G401.6 (cell line): ENCODE measurements at regions not wholly inside any gene's neighbourhood (a gene's known extent, or its start where the extent isn't known, plus 50 kb on each side); places are given as distances from the start of the nearest gene placed in this dataset.

Source experiments
- FAIRE-seq: peaks from 2 replicates; lab custom pipeline; 2012; peaks lifted over from hg19 to GRCh38; lab: Jason Lieb, UNC

DNA sequence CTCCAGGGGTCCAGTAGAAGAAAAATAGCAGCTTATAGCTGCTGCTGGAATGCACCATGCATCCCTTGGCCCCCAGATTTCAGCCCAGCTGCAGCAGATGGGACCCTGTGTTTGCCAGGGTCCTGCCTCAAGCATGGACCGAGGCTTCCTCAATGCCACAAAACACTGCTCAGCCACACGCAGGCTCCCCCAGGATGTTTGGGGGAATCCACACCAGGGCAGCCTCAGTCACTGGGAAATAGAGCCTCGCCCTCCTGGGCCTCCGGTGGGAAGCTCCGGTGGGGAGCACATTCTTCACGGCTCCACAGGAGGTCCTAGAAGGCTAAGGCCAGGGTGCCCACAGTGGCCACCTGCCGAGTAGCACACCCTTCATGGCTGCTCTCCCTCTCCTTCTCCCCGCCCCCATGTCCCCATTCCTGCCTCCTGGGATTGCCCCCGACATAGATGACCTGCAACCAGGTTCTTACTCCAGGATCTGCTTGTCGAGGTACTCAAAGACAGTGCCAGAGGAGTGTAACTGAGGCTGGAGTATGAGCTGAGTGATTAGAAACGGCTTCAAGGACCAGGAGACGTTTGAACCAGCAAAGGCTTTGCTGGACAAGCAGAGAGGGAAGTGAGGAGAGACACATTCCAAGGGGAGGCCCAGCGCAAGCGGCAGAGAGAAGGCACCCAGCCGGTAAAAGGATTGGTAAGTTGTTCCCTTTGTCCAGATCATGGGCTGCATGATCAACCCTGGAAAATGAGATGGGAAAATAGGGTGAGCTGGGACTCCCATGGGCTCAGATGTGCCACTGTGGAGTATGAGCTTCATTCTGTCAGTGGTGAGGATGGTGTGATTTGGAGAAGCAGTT, 110.7 kb upstream of the UQCRFS1 start:
- FAIRE-seq, result no peak

DNA sequence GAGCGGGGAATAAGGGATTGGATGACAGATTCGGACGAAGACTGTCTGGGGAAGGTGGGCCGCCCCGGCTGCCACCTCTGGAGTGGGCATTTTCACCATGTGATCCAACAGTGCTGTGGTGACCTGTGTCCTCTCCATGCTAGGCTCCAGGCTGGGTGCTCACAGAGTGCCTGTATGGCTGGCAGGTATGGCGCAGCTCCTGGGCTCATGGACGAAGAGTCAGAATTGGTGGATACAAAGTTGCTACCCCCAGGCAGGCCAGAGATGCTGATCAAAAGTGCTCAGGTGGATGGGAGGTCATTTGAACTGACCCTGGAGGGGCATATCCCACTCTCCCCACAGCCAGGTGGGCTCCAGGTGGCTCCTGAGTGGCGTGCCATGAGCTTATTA, 111.3 kb upstream of the UQCRFS1 start:
- no peak for FAIRE-seq

DNA sequence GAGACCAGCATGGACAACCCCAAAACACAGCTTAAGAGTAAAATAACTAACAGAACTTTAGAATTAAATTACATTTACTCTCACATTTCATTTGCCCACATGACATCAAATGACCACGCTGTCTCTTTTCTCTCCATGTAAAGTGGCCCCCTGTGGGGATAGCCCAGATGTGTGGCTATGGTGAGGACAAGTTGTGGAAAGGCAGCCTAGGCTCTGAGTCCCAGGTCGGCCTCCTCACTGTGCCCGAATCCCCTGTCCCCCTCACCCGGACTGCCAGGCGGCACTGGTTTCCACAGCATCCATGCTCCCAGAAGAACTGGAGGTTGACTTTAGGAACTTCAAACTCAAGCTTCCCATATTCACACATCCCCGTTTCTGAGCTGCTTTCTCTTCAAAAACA, 111.8 kb upstream of the UQCRFS1 start:
- FAIRE-seq, result no peak

DNA sequence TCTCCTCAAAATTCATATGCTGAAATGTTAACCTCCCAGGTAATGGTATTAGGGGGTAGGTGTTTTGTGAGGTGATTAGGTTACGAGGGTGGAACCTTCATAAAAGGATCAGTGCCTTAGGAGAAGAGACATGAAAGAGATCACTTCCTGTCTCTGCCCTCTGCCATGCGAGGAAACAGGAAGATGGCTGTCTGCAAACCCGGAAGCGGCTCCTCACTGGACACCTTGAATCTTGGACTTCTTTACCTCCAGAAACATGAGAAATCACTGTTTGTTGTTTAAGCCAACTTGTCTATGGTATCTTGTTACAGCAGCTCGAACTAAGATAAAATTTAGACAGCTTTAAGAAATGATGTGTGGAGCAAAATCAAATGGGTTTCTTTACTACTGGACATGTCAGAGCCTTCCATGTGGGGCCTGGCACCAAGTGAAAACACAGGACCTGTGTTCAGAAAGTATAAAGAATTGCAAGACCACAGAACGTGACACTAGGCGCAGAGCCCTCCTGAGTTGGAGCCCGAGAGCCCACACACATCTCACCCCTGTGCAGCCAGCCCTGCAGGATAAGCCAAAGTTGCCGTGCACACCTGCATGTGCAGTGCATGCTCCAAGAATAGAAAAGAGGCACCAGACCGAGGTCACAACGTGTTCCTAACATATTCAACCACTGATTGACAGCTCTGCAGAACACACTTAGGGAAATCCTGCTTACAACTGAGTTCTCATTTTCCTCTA, 112.5 kb upstream of the UQCRFS1 start:
- no peak for FAIRE-seq

DNA sequence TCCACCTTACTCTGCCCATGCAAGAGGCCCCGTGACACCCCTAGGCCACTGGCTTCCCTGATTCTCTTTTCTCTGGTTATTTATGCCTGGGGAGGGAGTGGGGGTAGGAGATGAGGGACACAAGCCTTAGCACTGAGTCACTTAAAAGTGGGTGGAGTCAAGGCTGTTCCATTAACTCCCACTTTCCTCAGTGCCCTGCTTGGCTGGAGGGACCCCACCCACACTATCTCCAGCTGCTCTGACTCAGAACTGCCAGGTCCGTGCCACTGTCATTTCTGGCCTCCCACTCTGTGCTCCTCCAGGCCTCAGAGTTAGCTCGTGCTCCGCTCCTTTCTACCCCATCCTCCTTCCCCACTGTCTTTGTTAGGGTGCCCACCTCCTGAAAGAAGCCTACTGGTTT, 113.4 kb upstream of the UQCRFS1 start:
- no peak for FAIRE-seq

DNA sequence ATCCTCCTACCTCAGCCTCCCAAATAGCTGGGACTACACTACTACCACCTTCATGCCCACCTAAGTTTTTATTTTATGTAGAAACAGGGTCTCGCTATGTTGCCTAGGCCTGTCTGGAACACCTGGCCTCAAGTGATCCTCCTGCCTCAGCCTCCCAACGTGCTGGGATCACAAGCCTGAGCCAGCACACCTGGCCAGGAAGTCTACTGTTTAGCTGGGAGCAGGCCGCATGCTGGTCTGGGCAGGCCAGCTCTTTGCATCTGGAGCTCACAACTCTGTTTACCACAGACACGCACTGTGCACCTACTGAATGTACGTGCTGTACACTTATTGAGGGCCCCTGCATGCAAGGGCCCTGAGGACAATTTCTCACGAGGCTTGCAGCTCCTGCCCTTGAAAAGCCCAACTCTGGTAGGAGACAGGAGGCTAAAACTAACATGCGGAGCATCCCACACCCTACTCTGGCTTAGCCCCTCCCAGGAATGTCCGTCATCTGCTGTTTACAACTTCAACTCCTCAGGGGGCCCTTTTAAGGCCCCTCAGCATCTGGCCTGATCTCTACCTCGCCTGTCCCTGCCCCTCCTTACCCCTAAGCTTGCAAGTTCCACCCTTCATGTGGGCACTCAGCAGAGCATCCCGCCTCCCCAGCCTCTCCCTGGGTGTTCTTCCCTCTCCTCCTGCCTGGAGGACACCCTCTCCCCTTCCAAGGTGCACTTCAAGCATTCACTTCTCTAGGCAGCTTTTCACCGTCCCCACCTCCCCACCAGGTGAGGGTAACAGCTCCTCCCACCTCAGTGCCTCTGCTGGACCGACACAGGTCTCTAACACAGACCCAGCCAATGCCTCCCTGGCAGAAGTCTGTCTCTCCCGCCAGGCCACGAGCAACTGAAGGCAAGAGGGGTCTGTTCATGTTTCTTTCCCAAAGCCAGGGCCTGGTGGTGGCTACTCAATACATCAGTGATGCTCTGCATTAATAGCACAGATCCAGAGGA, 114.2 kb upstream of the UQCRFS1 start:
- FAIRE-seq, result no peak

DNA sequence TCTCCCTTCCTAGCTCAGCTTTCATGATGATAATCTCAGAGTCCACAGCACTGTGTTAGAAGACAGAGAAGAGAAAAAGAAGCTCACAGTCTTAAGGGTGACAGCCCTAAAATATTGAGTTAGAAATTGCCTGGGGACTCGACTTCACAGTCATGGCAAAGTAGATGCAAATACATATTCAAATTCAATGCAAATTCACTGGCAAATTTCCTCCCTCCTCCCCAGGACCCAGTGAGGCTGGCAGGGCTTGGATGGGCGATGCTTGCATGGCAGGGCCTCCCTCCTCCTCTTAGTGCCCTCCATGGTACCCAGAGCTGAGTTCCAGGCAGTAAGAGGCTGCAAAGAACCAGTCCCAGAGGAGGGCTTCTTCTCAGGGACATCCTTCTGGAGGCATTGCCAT, 115.6 kb upstream of the UQCRFS1 start:
- no peak for FAIRE-seq

DNA sequence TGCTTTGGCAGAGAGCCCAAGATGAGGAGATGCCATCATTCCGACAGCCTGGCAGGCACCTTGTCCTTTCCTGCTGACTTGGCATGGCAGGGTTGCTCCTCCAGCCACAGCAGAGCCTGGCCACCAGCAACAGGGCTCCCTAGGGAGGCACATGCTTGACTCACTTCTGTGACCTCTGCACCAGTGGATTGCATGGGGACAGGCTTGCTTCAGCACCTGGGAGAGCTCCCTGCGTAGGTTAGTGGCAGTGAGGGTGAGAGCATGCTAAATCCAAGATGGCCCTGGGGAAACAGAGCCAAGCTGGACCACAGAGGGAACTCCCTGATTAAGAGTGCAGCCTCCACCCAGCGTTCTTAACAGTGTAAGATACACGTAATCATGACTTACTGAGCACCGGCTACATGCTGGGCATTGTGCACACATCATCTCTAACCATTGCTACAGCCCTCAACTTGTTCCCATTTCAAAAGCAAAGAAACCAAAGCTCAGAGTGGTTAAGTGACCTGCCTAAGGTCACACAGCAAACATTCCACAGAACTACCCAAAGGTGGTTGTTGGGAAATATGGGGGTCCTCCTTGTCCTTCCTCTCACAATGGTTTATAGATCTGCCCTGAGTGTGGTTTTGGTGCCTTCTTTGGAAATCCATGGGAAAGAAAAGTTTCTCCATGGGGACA, 116.6 kb upstream of the UQCRFS1 start:
- FAIRE-seq, result no peak

DNA sequence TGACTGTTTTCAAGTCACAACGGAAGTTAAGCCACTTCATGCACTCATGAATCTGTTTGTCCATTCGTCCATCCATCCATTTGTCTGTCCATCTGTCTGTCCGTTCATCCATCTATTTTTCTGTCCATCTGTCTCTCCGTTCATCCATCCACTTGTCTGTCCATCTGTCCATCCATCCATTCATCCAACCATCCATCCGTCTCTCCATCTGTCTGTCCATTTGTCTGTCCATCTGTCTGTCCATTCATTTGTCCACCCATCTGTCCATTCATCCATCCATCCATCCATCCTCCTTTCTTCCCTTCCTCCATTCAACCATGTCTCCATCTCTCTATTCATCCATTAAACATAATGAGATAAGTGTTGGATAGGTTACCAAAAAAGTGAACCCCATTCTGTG, 123.5 kb upstream of the UQCRFS1 start:
- no peak for FAIRE-seq

DNA sequence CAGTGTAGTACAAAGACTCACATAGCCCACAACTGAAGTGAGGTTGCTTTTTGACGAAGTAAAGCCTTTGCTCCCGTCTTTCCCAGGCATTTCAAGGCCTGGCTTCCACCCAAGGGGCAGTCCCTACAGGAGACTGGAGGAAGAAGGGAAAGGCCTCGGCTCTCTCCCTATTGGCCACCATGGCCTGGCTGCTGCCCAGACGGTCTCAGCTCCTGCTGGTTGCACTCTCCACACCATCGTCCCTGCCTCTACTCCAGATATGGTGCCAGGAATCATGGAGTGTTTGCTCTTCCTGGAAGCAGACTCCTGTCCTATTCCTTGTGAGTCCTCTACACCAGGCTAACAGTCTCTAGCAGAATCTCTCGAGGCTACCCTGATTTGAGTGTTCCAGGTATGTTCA, 124.1 kb upstream of the UQCRFS1 start:
- no peak for FAIRE-seq

DNA sequence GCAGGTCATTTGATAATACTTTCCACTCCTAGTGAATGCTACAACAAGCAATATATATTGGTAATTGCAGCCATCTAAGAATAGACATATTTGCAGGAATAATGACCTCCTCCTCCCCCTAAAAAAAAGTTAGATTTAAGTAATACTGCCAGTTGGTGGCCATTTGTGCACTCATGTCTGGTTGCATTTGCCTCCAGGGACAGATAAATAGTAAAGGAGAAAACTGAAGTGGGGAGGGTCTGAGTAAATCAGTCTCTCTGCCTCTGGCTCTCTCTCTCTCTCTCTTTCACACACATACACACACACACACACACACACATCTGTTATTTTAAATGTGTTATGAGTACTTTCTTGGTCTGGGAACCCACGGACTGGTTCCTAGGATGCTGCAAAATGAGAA, 125.5 kb upstream of the UQCRFS1 start:
- no peak for FAIRE-seq

DNA sequence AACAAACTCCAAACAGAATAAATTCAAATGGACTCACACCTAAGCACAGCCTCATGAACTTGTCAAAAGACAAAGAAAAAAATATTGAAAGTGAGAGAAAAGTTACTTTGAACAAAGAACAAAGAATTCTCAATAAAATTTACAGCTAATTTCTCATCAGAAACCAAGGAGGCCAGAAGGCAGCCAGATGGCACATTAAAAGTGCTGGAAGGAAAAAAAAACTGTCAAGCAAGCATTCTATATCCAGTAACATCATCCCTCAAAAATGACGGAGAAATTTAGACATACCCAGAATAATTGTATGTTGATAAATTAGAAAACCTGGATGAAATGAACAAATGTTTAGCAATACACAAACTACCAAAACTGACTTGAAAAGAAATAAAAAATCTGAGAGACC, 129.8 kb upstream of the UQCRFS1 start:
- no peak for FAIRE-seq

DNA sequence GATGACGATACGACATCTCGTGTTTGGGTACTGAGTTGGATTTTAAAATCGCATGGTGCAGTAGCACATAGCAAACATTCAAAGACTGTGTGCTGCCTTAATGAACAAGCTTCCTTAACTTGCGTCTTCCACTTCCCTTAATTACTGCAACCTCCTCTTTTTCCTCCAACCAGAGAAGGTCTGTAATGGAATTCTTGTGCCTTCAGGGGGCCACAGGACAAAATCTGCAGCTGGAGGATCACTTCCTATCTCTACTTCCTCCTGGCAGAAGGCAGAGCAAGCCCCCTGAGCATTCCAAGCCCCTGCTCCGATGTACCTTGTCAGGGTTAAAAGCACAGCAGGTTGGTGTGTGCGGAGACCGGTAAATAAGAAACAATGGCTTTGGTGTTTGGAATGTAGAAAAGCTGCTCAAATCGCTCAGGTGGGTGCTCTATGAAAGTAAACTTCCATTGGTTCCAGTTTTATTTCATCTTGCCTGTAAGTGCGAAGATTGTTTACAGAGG, 151.3 kb upstream of the UQCRFS1 start:
- no peak for FAIRE-seq

DNA sequence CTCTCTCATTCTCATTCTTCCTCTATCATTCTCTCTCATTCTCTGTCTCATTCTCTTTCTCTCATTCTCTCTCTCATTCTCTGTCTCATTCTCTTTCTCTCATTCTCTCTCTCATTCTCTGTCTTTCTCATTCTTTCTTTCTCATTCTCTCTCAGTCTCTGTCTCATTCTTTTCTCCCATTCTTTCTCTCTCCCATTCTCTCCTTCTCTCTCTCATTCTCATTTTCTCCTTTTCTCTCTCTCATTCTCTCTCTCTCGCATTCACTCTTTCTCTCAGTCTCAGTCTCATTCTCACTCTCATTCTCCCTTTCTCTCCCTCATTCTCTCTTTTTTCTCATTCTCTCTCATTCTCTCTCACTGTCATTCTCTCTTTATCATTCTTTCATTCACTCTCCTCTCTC, 152.0 kb upstream of the UQCRFS1 start:
- FAIRE-seq, result no peak

DNA sequence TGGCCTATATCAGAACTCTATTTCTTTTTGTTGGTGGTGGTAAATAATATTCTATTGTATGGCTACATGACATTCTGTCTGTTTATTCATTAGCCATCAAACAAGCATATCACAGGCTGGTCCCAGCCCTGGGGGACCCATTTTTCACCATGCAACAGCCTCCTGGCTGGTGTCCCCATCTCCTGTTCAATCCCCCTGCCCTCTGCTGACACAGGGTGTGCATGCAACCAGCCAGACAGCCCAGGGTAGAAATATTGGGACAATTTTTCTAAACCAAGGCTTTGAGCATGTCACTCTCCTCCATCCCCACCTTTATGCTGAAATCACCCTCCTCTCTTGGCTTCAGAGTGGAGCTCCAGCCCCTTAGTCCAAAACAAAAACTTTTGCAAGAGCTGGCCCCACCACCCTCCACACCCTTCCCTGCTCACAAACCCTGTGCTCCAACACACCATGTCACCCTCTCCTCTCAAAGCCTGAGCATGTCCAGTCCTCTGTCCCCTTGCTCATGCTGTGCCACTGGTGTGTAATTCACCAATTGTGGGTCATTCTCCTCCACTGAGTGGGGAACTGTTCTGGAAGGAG, 153.0 kb upstream of the UQCRFS1 start:
- FAIRE-seq, result no peak

DNA sequence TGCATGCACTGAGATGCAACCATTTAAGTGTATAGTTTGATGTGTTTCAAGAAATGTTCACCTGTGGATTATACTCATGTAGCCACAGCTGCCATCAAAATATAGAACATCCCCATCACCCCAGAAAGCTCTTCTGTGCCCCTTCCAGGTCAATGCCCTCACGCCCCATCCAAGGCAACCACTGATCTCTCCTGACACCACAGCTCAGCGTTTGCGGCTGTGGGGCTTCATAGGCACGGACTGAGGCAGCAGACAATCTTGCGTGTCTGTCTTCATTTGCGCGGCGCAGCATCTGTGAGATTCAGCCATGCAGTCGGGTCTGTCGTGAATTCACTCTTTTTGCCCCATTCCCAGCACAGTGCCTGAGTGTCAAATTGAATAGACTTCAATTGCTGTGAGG, 153.8 kb upstream of the UQCRFS1 start:
- FAIRE-seq, result no peak

DNA sequence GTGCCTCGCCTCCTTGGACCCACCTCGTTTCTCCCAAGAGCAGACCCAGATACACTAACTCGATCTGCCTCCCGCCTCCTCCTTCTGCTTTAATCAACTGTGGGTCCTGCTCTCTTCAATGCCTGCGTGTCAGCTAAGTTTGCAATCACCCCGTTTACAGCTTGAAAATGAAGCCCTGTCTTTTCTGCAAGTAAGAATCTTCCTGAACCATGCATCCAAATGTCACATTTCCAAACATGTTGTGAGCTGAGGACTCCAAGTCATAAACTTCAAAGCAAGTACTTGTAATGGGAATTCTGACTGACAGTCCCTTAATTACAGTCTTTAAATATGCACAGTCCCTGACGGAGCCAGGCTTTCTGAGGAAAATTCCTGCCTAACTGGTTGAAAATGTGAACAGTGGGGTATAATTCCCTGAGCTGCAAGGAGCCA, 154.9 kb upstream of the UQCRFS1 start:
- FAIRE-seq, result no peak

DNA sequence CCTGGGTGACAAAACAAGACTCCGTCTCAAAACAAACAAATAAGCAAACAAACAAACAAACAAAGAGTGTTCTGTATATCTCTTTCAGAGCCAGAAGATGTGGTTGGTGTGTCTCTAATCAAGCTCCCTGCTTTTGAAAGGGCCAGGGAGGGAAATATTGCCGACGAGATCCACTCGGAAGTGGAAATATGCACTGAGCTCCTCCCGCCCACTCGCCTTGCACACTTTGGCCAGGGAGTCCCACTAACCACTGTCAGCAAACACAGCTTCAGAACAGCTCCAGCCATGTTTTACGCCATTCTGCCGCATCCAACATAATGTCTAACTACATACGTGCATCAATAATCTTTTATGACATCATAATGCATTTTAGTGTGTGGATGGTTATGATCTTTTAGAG, 155.5 kb upstream of the VSTM2B start:
- no peak for FAIRE-seq

DNA sequence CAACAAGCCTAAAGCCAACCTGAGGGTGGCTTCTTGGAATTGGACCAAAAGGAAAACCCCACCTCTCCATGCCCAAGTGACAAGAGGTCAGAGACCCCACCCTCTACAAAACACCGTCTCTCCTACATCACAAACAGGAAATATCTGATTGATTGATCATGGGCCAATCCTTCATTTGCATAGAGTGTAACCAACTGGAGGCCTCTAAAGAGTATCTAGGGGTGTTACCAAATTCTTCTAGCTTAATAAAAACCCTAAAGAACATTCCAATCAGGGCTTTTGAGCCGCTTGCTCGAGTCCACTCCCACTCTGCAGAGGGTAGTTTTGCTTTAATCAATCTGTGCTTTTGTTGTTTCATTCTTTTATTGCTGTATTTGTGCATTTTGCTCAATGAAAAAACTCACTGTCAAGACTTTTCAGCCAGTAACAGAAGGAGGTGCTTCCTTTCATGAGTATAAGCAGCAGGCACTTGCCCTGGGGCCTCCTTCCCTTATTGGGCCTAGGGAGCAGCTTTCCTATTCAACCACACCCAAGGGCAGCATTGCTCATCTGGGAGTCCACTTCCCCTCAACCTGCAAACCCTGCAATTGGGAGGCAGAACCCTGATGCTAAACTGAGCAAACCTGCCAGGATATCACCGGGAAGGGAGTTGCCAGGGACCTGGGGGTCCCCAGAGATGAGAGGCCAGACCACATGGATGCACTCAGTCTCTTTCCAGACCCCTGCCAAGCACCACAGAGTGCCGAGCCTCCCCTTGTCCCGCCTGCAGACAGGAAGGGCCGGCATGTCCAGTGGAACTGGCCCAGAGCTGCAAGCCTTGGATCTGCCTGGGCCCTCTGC, 154.3 kb upstream of the VSTM2B start:
- FAIRE-seq, result no peak

DNA sequence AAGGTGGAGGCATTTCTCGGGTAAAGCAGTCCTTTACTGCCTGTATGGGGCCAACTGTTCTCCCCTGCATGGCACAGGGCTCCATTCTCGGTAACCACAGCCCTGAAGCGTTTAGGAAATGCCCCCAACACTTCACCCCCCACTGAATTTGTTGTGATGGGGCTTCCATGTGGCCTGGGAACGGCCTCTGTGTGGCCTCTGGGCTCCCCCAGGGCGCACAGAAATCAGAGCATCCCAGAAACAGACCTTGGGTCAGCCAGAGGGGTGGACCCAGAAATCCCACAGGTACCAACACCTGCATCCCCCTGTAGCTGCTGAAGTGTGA, 153.7 kb upstream of the VSTM2B start:
- FAIRE-seq, result no peak

DNA sequence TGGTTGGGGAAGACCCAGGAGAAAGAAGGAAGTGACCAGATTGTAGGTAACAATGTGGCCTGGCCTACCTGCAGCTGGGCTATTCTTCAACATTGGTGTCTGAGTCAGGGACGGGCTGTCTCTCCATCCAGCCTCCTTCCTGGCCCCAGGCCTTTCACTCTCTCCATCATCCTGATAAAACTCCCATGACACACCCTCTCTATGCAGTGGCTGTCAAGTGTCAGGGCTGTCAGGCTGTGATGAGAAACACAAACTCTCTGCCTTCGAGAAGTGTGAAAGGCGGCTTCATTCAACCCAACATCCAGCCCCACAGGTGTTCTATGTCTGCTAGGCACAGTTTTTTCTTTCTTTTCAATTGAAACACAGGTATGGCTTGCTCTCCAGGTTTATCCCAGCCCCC, 153.3 kb upstream of the VSTM2B start:
- FAIRE-seq, result no peak
